IMR-90 (cell line): ENCODE measurements at regions not wholly inside any gene's neighbourhood (a gene's known extent, or its start where the extent isn't known, plus 50 kb on each side); places are given as distances from the start of the nearest gene placed in this dataset.
A peak's percentile ranks its signal among the peaks of the same experiment; 100 is the strongest.

Experiments used
- ATAC-seq: fragments of 200-7000 bp; cut with Tn5 transposase; 2 replicates; pipeline ENCODE4 v1.9.1; 2020; ENCODE audit warnings: low read depth, mild to moderate bottlenecking, moderate library complexity
- BruUV-seq: library from RNA; stranded (reverse); fragments of 400-500 nt; replicated peaks from 2 replicates; lab custom pipeline; 2021; lab: Mats Ljungman, UMichigan
- CTCF ChIA-PET: fragments of 300-600 bp; formaldehyde crosslinking; extraction: SDS; loops from one replicate; lab custom pipeline; 2021; ENCODE audit warnings: antibody characterized with exemption; lab: Yijun Ruan, JAX
- POLR2A ChIA-PET: fragments of 300-600 bp; sonication (Branson Sonifier 250); formaldehyde crosslinking; loops from one replicate; lab custom pipeline; 2022; ENCODE audit warnings: antibody characterized with exemption; ENCODE audit not compliant: unreplicated experiment; lab: Charles Lee
- DNase-seq: peaks from one replicate; pipeline ENCODE4 v3.0.0; 2013
- H2AFZ ChIP-seq: replicated peaks from 2 replicates; pipeline ENCODE3; 2013; ENCODE audit warnings: low read length, mild to moderate bottlenecking; ENCODE audit not compliant: poor library complexity
- H2AK5ac ChIP-seq: 2 replicates; pipeline ENCODE4 v1.6.1; 2013; ENCODE audit warnings: low read depth, low read length, inconsistent platforms
- H2AK9ac ChIP-seq: replicated peaks from 2 replicates; pipeline ENCODE3; 2013; ENCODE audit warnings: mild to moderate bottlenecking, low read depth, low read length, moderate library complexity; ENCODE audit not compliant: poor library complexity
- H2BK120ac ChIP-seq: 2 replicates; pipeline ENCODE4 v1.6.1; 2013; ENCODE audit warnings: low read depth, low read length, inconsistent platforms
- H2BK15ac ChIP-seq: 3 replicates; pipeline ENCODE4 v1.6.1; 2013; ENCODE audit warnings: low read depth, low read length, inconsistent platforms
- H2BK20ac ChIP-seq: 2 replicates; pipeline ENCODE4 v1.6.1; 2013; ENCODE audit warnings: low read depth, mild to moderate bottlenecking, inconsistent platforms, low read length, moderate library complexity
- H2BK5ac ChIP-seq: 2 replicates; pipeline ENCODE4 v1.6.1; 2013; ENCODE audit warnings: mild to moderate bottlenecking, low read depth, low read length, inconsistent platforms; ENCODE audit not compliant: poor library complexity, severe bottlenecking
- H3K14ac ChIP-seq: replicated peaks from 2 replicates; pipeline ENCODE4 v1.6.1; 2013; ENCODE audit warnings: low read depth, low read length, inconsistent platforms
- H3K18ac ChIP-seq: 2 replicates; pipeline ENCODE4 v1.6.1; 2013; ENCODE audit warnings: low read depth, low read length, control low read depth
- H3K23ac ChIP-seq: 2 replicates; pipeline ENCODE4 v1.6.1; 2013; ENCODE audit warnings: low read depth, low read length, inconsistent platforms
- H3K27ac ChIP-seq: 2 replicates; pipeline ENCODE4 v1.5.1; 2013; ENCODE audit warnings: mild to moderate bottlenecking, control low read depth, low read length; ENCODE audit not compliant: insufficient read depth
- H3K27me3 ChIP-seq: 2 replicates; pipeline ENCODE4 v1.6.1; 2013; ENCODE audit warnings: low read length; ENCODE audit not compliant: control insufficient read depth, insufficient read depth
- H3K36me3 ChIP-seq: 2 replicates; pipeline ENCODE4 v1.6.1; 2013; ENCODE audit warnings: low read length, mixed read lengths; ENCODE audit not compliant: control insufficient read depth, insufficient read depth
- H3K4ac ChIP-seq: 2 replicates; pipeline ENCODE4 v1.6.1; 2013; ENCODE audit warnings: low read depth, low read length, inconsistent platforms
- H3K4me1 ChIP-seq: 2 replicates; pipeline ENCODE4 v1.6.1; 2013; ENCODE audit warnings: low read length, mixed read lengths; ENCODE audit not compliant: control insufficient read depth, insufficient read depth
- H3K4me2 ChIP-seq: 2 replicates; pipeline ENCODE4 v1.6.1; 2013; ENCODE audit warnings: low read depth, mild to moderate bottlenecking, control low read depth, low read length, moderate library complexity
- H3K4me3 ChIP-seq: 2 replicates; pipeline ENCODE4 v1.5.1; 2013; ENCODE audit warnings: low read depth, mild to moderate bottlenecking, control low read depth, low read length, moderate library complexity; ENCODE audit not compliant: insufficient read depth
- H3K56ac ChIP-seq: 2 replicates; pipeline ENCODE4 v1.6.1; 2013; ENCODE audit warnings: low read length, inconsistent platforms; ENCODE audit not compliant: insufficient read depth; ENCODE audit errors: extremely low read depth
- H3K79me1 ChIP-seq, 2 experiments: 2 replicates each; pipeline ENCODE4 v1.6.1; 2013; ENCODE audit warnings: low read length in 2 of 2, inconsistent platforms in 1 of 2, low read depth in 1 of 2
- H3K9ac ChIP-seq: 2 replicates; pipeline ENCODE4 v1.6.1; 2013; ENCODE audit warnings: low read depth, low read length, control low read depth
- H3K9me1 ChIP-seq: 2 replicates; pipeline ENCODE4 v1.6.1; 2013; ENCODE audit warnings: low read length, inconsistent platforms; ENCODE audit not compliant: insufficient read depth
- H3K9me3 ChIP-seq: 2 replicates; pipeline ENCODE4 v1.6.1; 2013; ENCODE audit warnings: low read length; ENCODE audit not compliant: control insufficient read depth, insufficient read depth
- H4K20me1 ChIP-seq: 2 replicates; pipeline ENCODE4 v1.6.1; 2013; ENCODE audit warnings: low read length, inconsistent platforms; ENCODE audit not compliant: insufficient read depth
- H4K5ac ChIP-seq: 2 replicates; pipeline ENCODE4 v1.6.1; 2013; ENCODE audit warnings: mild to moderate bottlenecking, low read depth, low read length, control low read depth
- H4K8ac ChIP-seq, 2 experiments: 2 replicates each; pipeline ENCODE4 v1.6.1; 2013; ENCODE audit warnings: low read depth in 2 of 2, low read length in 2 of 2, control low read depth in 1 of 2, inconsistent platforms in 1 of 2
- H4K91ac ChIP-seq: 2 replicates; pipeline ENCODE4 v1.6.1; 2013; ENCODE audit warnings: low read depth, low read length, inconsistent platforms; ENCODE audit not compliant: insufficient read depth
- CTCF ChIP-seq: conservative IDR thresholded peaks from 2 replicates; pipeline ENCODE4 v1.5.1; 2012; ENCODE audit warnings: mild to moderate bottlenecking, low read depth, low read length, improper control_type of control experiment
- FOS ChIP-seq: fragments of 150-350 bp; IDR thresholded peaks from 2 replicates; pipeline ENCODE4 v1.6.1; 2016; ENCODE audit warnings: low read depth, low read length
- MAFK ChIP-seq: IDR thresholded peaks from 2 replicates; pipeline ENCODE4 v1.6.1; 2012; ENCODE audit warnings: low read depth, low read length, improper control_type of control experiment
- MAZ ChIP-seq: IDR thresholded peaks from 2 replicates; pipeline ENCODE4 v1.6.1; 2012; ENCODE audit warnings: low read depth, mild to moderate bottlenecking, low read length, improper control_type of control experiment, moderate library complexity, borderline replicate concordance
- MXI1 ChIP-seq: IDR thresholded peaks from 2 replicates; pipeline ENCODE4 v1.6.1; 2012; ENCODE audit warnings: low read depth, mild to moderate bottlenecking, low read length, moderate library complexity, borderline replicate concordance
- NFE2L2 ChIP-seq: fragments of 150-350 bp; IDR thresholded peaks from 2 replicates; pipeline ENCODE4 v1.6.1; 2016; ENCODE audit warnings: low read depth, mild to moderate bottlenecking, low read length
- POLR2A ChIP-seq: IDR thresholded peaks from 2 replicates; pipeline ENCODE4 v1.6.1; 2012; ENCODE audit warnings: mild to moderate bottlenecking, low read depth, low read length
- RAD21 ChIP-seq: IDR thresholded peaks from 2 replicates; pipeline ENCODE4 v1.6.1; 2012; ENCODE audit warnings: low read length, improper control_type of control experiment
- RCOR1 ChIP-seq: IDR thresholded peaks from 2 replicates; pipeline ENCODE4 v1.6.1; 2012; ENCODE audit warnings: mild to moderate bottlenecking, low read length, improper control_type of control experiment; ENCODE audit not compliant: insufficient replicate concordance
- RFX5 ChIP-seq: IDR thresholded peaks from 2 replicates; pipeline ENCODE4 v1.8.0; 2012; ENCODE audit warnings: low read depth, mild to moderate bottlenecking, low read length, moderate library complexity
- SMC3 ChIP-seq: fragments of 150-350 bp; IDR thresholded peaks from 2 replicates; pipeline ENCODE4 v1.6.1; 2016; ENCODE audit warnings: low read depth, mild to moderate bottlenecking, antibody characterized with exemption, low read length, moderate library complexity
- USF2 ChIP-seq: fragments of 150-350 bp; IDR thresholded peaks from 2 replicates; pipeline ENCODE4 v1.6.1; 2017; ENCODE audit warnings: mild to moderate bottlenecking, antibody characterized with exemption, low read length, low read depth
- WGBS, 2 experiments: methylation state at CpG; one replicate each; pipeline versions ENCODE4 v1.1.5 to v1.1.7; 2013; ENCODE audit warnings: missing lambda C conversion rate in 2 of 2; ENCODE audit not compliant: insufficient read length in 1 of 2; ENCODE audit errors: extremely low coverage in 2 of 2; 5-methylcytosine and 5-hydroxymethylcytosine counted together
- dilution Hi-C: fragments of 300-500 bp; cut with HindIII; formaldehyde crosslinking; loops from one replicate; pipeline ENCODE4 v1.14.3; 2018; ENCODE audit warnings: low sequenced_read_pairs; ENCODE audit not compliant: unreplicated experiment
- in situ Hi-C: fragments of 300-500 bp; cut with MboI; formaldehyde crosslinking; loops from 3 replicates; pipeline ENCODE4 v1.14.3; 2019; ENCODE audit warnings: low sequenced_read_pairs, inconsistent platforms, mixed read lengths
- intact Hi-C: fragments of 100-400 bp; cut with micrococcal nuclease; formaldehyde crosslinking; loops from 2 replicates; pipeline ENCODE4 v1.10.0; 2022

GRCh38 chr2:220743203-220743602 lies 828.9 kb downstream of the EPHA4 start:
- no peaks in the 10 kb centered on the region for H3K79me1 ChIP-seq
- TF ChIP-seq SMC3 = no peak
- no peak for TF ChIP-seq MAZ
- no peak for TF ChIP-seq POLR2A
- no peak for TF ChIP-seq RAD21
- no peak for TF ChIP-seq MXI1
- no peak for TF ChIP-seq MAFK
- no peak for TF ChIP-seq NFE2L2
- no peak for TF ChIP-seq RFX5
- no peak for TF ChIP-seq RCOR1
- TF ChIP-seq USF2 = no peak
- TF ChIP-seq CTCF = no peak
- TF ChIP-seq FOS = no peak
- no peak overlapping the region for H3K4me2 ChIP-seq
- no peak overlapping the region; the same call in 1 of the 2 replicates for H4K91ac ChIP-seq
- DNase-seq = no peak
- H3K56ac ChIP-seq = no peak overlapping the region
- peak overlapping the region; percentile 8; the same call in 1 of the 3 replicates for H2BK15ac ChIP-seq
- no peak overlapping the region for H3K14ac ChIP-seq
- no CpG with 5 or more reads among the region's 2 CpGs for WGBS, 2 experiments
- no peak for ATAC-seq
- no peak overlapping the region for H2BK120ac ChIP-seq
- no peak overlapping the region; the same call in 1 of the 2 replicates for H3K18ac ChIP-seq
- H3K4ac ChIP-seq = no peak overlapping the region
- no peak overlapping the region for H2AFZ ChIP-seq
- no peaks in the 10 kb centered on the region for H3K9me3 ChIP-seq
- no peaks in the 10 kb centered on the region for H3K27me3 ChIP-seq
- no peak overlapping the region for H3K9ac ChIP-seq
- dilution Hi-C loops = no loop called here
- BruUV-seq = no TSS peak
- H4K5ac ChIP-seq = no peak overlapping the region
- in situ Hi-C loops = no loop called here
- H2AK9ac ChIP-seq = no peak overlapping the region
- no peak overlapping the region for H3K4me3 ChIP-seq
- H3K36me3 ChIP-seq = no peaks in the 10 kb centered on the region
- H2BK5ac ChIP-seq = no peak overlapping the region
- ChIA-PET POLR2A (no interaction called here), CTCF (no interaction called here)
- 0 out of 2 replicates have a peak overlapping the region, but pooled peaks have one; percentile 35 for H2AK5ac ChIP-seq
- H4K20me1 ChIP-seq = no peaks in the 10 kb centered on the region
- H3K23ac ChIP-seq = no peak overlapping the region
- intact Hi-C loops = no loop called here
- no peak overlapping the region for H3K27ac ChIP-seq
- peaks cover 8% of the 10 kb centered on the region; the same call in 1 of the 2 replicates for H3K4me1 ChIP-seq
- H4K8ac ChIP-seq = no peak overlapping the region
- no peak overlapping the region for H2BK20ac ChIP-seq
- 0 out of 2 replicates have a peak, but pooled peaks cover 4% of the 10 kb centered on the region for H3K9me1 ChIP-seq
